ENCODE measurements at regions not wholly inside any gene's neighbourhood (a gene's known extent, or its start where the extent isn't known, plus 50 kb on each side); places are given as distances from the start of the nearest gene placed in this dataset.
"Not testable (repeated sequence)": the region's sequence is repeated elsewhere in the genome, so short reads cannot be mapped to it uniquely, and the experiment has no call there.

- H3K4me3 ChIP-seq, result no peak overlapping the region
- H3K4me1 ChIP-seq (replicated peaks in 1 of 2), result peaks cover 0 to 3% of the 10 kb centered on the region in 2 donors
- intact Hi-C loops (cut with DNase I), result no loop called here
- no peaks in the 10 kb centered on the region for H3K9me3 ChIP-seq (replicated peaks in 1 of 3)
- peak overlapping the region in 2 of 5 donors; percentile 58 to 65 for H3K27ac ChIP-seq
- H3K27me3 ChIP-seq, result no peaks in the 10 kb centered on the region
- TF ChIP-seq, protein P1, sequence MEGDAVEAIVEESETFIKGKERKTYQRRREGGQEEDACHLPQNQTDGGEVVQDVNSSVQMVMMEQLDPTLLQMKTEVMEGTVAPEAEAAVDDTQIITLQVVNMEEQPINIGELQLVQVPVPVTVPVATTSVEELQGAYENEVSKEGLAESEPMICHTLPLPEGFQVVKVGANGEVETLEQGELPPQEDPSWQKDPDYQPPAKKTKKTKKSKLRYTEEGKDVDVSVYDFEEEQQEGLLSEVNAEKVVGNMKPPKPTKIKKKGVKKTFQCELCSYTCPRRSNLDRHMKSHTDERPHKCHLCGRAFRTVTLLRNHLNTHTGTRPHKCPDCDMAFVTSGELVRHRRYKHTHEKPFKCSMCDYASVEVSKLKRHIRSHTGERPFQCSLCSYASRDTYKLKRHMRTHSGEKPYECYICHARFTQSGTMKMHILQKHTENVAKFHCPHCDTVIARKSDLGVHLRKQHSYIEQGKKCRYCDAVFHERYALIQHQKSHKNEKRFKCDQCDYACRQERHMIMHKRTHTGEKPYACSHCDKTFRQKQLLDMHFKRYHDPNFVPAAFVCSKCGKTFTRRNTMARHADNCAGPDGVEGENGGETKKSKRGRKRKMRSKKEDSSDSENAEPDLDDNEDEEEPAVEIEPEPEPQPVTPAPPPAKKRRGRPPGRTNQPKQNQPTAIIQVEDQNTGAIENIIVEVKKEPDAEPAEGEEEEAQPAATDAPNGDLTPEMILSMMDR (IDR thresholded peaks at IDR 0.05), result no peak
- no peak for TF ChIP-seq POLR2A (IDR thresholded peaks at IDR 0.05)
- DNase-seq, result no peak
- 48 to 61% (median 55%) methylated on average over 8 of the region's 8 CpGs for WGBS, 4 donors
- H3K36me3 ChIP-seq (replicated peaks in 1 of 2), result no peaks in the 10 kb centered on the region
Observed at GRCh38 chr14:61145034-61145902, 135.9 kb downstream of the TMEM30B start.

DNA sequence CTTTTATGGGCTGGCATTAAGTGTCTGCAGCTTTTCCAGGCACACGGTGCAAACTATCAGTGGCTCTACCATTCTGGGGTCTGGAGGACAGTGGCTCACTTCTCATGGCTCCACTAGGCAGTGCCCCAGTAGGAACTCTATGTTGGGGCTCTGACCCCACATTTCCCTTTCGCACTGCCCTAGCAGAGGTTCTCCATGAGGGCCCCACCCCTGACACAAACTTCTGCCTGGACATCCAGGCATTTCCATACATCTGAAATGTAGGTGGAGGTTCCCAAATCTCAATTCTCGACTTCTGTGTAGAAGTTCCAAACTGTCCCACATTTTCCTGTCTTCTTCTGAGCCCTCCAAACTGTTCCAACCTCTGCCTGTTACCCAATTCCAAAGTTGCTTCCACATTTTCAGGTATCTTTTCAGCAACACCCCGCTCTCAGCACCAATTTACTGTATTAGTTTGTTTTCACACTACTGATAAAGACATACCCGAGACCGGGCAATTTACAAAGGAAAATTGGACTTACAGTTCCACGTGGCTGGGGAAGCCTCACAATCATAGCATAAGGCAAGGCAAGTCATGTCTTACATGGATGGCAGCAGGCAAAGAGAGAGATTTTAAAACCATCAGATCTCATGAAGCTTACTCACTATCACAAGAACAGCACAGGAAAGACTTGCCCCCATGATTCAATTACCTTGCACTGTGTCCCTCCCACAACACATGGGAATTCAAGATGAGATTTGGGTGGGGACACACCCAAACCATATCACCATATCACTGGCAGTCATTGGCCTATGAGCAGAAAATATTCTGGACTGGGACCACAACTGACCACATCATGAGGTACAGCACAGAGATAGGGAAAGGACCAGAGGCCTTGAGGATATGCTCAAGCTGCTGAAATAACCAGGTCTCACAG is 136.8 kb downstream of the TMEM30B start:
- intact Hi-C loops (cut with DNase I); H3K36me3 ChIP-seq (replicated peaks in 1 of 2); H3K27me3 ChIP-seq; H3K9me3 ChIP-seq (replicated peaks in 1 of 3); H3K4me1 ChIP-seq (replicated peaks in 1 of 2); H3K4me3 ChIP-seq; DNase-seq: not testable (repeated sequence)
- 81 to 89% (median 85%) methylated on average over 6 to 7 of the region's 7 CpGs for WGBS, 4 donors
- H3K27ac ChIP-seq, result peak overlapping the region in 1 of 5 donors; percentile 65

DNA sequence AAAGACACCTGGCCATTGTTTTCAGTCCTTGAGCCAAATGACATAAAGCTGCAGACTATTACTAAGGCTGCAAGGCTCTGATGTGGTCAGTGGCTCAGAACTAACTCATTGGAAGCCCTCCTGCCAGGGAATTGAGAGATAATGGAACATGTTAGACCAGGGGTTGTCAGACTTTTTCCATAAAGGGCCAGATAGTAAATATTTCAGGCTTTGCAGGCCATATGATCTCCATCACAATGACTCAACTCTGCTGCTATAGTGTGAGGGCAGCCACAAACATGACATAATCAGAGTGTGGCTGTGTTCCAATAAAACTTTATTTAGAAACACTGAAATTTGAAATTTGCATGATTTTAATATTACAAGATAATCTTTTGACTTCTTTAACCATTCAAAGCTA is 140.3 kb downstream of the TMEM30B start:
- H3K27ac ChIP-seq, result no peak overlapping the region
- no peaks in the 10 kb centered on the region for H3K27me3 ChIP-seq
- H3K9me3 ChIP-seq (replicated peaks in 1 of 3), result no peaks in the 10 kb centered on the region
- TF ChIP-seq POLR2A (IDR thresholded peaks at IDR 0.05), result no peak
- TF ChIP-seq, protein P1 (IDR thresholded peaks at IDR 0.05), result no peak
- DNase-seq, result no peak
- H3K4me3 ChIP-seq, result no peak overlapping the region
- H3K4me1 ChIP-seq (replicated peaks in 1 of 2), result peaks cover 0 to 1% of the 10 kb centered on the region in 2 donors
- no peaks in the 10 kb centered on the region for H3K36me3 ChIP-seq (replicated peaks in 1 of 2)
- intact Hi-C loops (cut with DNase I), result no loop called here

DNA sequence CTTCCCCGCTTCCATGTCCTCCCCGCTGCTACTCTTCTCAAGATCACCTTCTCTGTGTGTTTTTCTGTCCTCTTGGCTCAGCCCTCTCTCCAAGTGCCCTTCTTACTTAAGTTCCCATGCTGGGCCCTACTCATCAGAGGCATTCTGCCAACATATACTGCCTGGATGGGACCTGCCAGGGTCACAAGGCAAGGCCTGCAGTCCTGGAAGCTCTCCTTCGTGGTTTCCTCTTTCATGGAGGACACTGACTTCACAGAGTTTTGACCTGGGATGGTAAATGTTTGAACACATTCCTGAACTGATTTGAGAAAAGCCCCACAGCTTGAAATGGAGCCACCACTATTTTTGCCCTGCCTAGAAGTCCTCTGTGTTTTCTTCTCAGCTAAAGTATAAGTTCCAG is 140.9 kb downstream of the TMEM30B start:
- H3K27ac ChIP-seq, result no peak overlapping the region
- H3K9me3 ChIP-seq (replicated peaks in 1 of 3), result no peaks in the 10 kb centered on the region
- no peaks in the 10 kb centered on the region for H3K36me3 ChIP-seq (replicated peaks in 1 of 2)
- 72 to 82% (median 81%) methylated on average over 3 of the region's 3 CpGs for WGBS, 4 donors
- no peak for TF ChIP-seq POLR2A (IDR thresholded peaks at IDR 0.05)
- TF ChIP-seq, protein P1 (IDR thresholded peaks at IDR 0.05), result no peak
- no peak overlapping the region for H3K4me3 ChIP-seq
- intact Hi-C loops (cut with DNase I), result no loop called here
- DNase-seq, result no peak
- H3K27me3 ChIP-seq, result no peaks in the 10 kb centered on the region
- no peaks in the 10 kb centered on the region for H3K4me1 ChIP-seq (replicated peaks in 1 of 2)
